ENCODE measurements at regions not wholly inside any gene's neighbourhood (a gene's known extent, or its start where the extent isn't known, plus 50 kb on each side); places are given as distances from the start of the nearest gene placed in this dataset.
"Not testable (repeated sequence)": the region's sequence is repeated elsewhere in the genome, so short reads cannot be mapped to it uniquely, and the experiment has no call there.

DNA sequence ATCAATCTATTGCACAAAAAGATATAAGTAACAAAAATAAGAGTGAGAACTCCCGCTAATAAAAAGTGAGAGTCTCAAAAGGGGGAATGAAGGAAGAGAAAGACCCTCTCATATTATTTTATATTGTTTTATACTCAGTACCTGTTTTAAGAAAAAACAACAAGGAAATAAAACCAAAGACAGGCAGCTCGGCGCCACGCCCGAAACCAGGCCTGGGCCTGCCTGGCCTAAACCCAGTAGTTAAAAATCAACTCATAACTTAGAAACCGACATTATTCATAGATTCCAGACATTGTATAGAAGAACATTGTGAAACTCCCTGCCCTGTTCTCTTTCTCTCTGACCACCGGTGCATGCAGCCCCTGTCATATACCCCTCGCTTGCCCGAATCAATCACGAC is 731.8 kb downstream of the COL12A1 start:
- not testable (repeated sequence) for TF ChIP-seq EZH2 (IDR thresholded peaks at IDR 0.05; ENCODE audit: borderline replicate concordance, insufficient read depth, low read depth, low read length, poor library complexity, severe bottlenecking)
- TF ChIP-seq, protein P1, sequence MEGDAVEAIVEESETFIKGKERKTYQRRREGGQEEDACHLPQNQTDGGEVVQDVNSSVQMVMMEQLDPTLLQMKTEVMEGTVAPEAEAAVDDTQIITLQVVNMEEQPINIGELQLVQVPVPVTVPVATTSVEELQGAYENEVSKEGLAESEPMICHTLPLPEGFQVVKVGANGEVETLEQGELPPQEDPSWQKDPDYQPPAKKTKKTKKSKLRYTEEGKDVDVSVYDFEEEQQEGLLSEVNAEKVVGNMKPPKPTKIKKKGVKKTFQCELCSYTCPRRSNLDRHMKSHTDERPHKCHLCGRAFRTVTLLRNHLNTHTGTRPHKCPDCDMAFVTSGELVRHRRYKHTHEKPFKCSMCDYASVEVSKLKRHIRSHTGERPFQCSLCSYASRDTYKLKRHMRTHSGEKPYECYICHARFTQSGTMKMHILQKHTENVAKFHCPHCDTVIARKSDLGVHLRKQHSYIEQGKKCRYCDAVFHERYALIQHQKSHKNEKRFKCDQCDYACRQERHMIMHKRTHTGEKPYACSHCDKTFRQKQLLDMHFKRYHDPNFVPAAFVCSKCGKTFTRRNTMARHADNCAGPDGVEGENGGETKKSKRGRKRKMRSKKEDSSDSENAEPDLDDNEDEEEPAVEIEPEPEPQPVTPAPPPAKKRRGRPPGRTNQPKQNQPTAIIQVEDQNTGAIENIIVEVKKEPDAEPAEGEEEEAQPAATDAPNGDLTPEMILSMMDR (IDR thresholded peaks at IDR 0.05), result not testable (repeated sequence)
